K562 (cell line): ENCODE measurements at regions not wholly inside any gene's neighbourhood (a gene's known extent, or its start where the extent isn't known, plus 50 kb on each side); places are given as distances from the start of the nearest gene placed in this dataset.

Experiments used
- ATAC-seq: fragments of 200-7000 bp; cut with Tn5 transposase; 3 replicates; pipeline ENCODE4 v1.9.1; 2020; ENCODE audit warnings: moderate library complexity
- BruUV-seq: library from RNA; stranded (reverse); fragments of 400-500 nt; replicated peaks from 2 replicates; lab custom pipeline; 2021; lab: Mats Ljungman, UMichigan
- CTCF ChIA-PET: fragments of 300-600 bp; formaldehyde crosslinking; extraction: SDS; loops from one replicate; lab custom pipeline; 2021; ENCODE audit warnings: low intra/inter-chr PET ratio; lab: Yijun Ruan, JAX
- POLR2A ChIA-PET: fragments of 300-600, 350-650 bp; sonication (Branson Sonifier 250); formaldehyde crosslinking; extraction: SDS; loops from one replicate; lab custom pipeline; 2021; ENCODE audit warnings: antibody characterized with exemption, inconsistent platforms; lab: Yijun Ruan, JAX
- DNase-seq, 4 experiments: peaks; one replicate each; pipeline versions ENCODE4 v3.0.0 to v3.0.0-alpha.2; 2011 to 2018; ENCODE audit warnings: low spot score in 3 of 4, mixed read lengths in 3 of 4; ENCODE audit errors: extremely low read depth in 1 of 4
- FAIRE-seq: peaks from 2 replicates; lab custom pipeline; 2011; peaks lifted over from hg19 to GRCh38; lab: Jason Lieb, UNC
- H2AFZ ChIP-seq: 2 replicates; pipeline ENCODE4 v1.6.0; 2011; ENCODE audit warnings: low read depth, low read length, control low read depth, inconsistent platforms
- H3K27ac ChIP-seq: fragments of 200-600 bp; 3 replicates; pipeline ENCODE4 v1.8.0; 2011; ENCODE audit warnings: low read depth, mild to moderate bottlenecking, control low read depth, inconsistent platforms, low read length, moderate library complexity, mixed read lengths; ENCODE audit errors: extremely low read depth
- H3K27me3 ChIP-seq, 2 experiments: fragments of 300-600 bp in 1 of 2; 2 replicates in 1 of 2; 3 replicates in 1 of 2; pipeline versions ENCODE4 v1.6.0 to v1.8.0; 2011; ENCODE audit warnings: inconsistent platforms in 2 of 2, low read length in 2 of 2, mild to moderate bottlenecking in 1 of 2, mixed read lengths in 1 of 2, moderate library complexity in 1 of 2; ENCODE audit not compliant: control insufficient read depth in 2 of 2, insufficient read depth in 2 of 2
- H3K36me3 ChIP-seq: fragments of 300-600 bp; 3 replicates; pipeline ENCODE4 v1.8.0; 2011; ENCODE audit warnings: mild to moderate bottlenecking, low read length, inconsistent platforms; ENCODE audit not compliant: control insufficient read depth, insufficient read depth
- H3K4me1 ChIP-seq, 2 experiments: fragments of 200-600 bp in 1 of 2; replicated peaks in 1 of 2; 2 replicates in 1 of 2; 3 replicates in 1 of 2; pipeline versions ENCODE4 v1.5.1 to v1.8.0; 2011; ENCODE audit warnings: inconsistent platforms in 2 of 2, low read length in 2 of 2, mild to moderate bottlenecking in 1 of 2, mixed read lengths in 1 of 2, moderate library complexity in 1 of 2; ENCODE audit not compliant: control insufficient read depth in 2 of 2, insufficient read depth in 2 of 2
- H3K4me2 ChIP-seq: 2 replicates; pipeline ENCODE4 v1.6.1; 2011; ENCODE audit warnings: low read length, control low read depth, inconsistent platforms, mixed read lengths; ENCODE audit not compliant: insufficient read depth
- H3K4me3 ChIP-seq: fragments of 200-600 bp; sonication (generic), shearing (Covaris generic); 2 replicates; pipeline ENCODE4 v1.5.1; 2016; ENCODE audit warnings: control low read depth, inconsistent platforms
- H3K79me2 ChIP-seq: fragments of 200-600 bp; 3 replicates; pipeline ENCODE4 v1.8.0; 2011; ENCODE audit warnings: low read length, inconsistent platforms; ENCODE audit not compliant: control insufficient read depth, insufficient read depth
- H3K9ac ChIP-seq, 2 experiments: 2 replicates each; pipeline versions ENCODE4 v1.6.0 to v1.6.1; 2011; ENCODE audit warnings: low read depth in 2 of 2, low read length in 2 of 2, control low read depth in 1 of 2, inconsistent platforms in 1 of 2, mild to moderate bottlenecking in 1 of 2, mixed read lengths in 1 of 2; ENCODE audit not compliant: insufficient read depth in 1 of 2
- H3K9me1 ChIP-seq: one replicate; pipeline ENCODE4 v1.6.0; 2011; ENCODE audit warnings: inconsistent platforms, mild to moderate bottlenecking, low read length, moderate library complexity; ENCODE audit not compliant: control insufficient read depth, insufficient read depth
- H3K9me3 ChIP-seq: replicated peaks from 2 replicates; pipeline ENCODE4 v1.5.1; 2011; ENCODE audit warnings: low read depth, low read length, inconsistent platforms; ENCODE audit not compliant: control insufficient read depth, insufficient read depth
- H4K20me1 ChIP-seq: replicated peaks from 2 replicates; pipeline ENCODE4 v1.6.1; 2011; ENCODE audit warnings: low read length, inconsistent platforms, mixed read lengths; ENCODE audit not compliant: control insufficient read depth, insufficient read depth
- AFF1 ChIP-seq, 2 experiments: fragments of 450-650 bp; IDR thresholded peaks; 2 replicates each; pipeline ENCODE4 v1.6.1; 2018; ENCODE audit warnings: mild to moderate bottlenecking in 2 of 2, low read depth in 1 of 2; ENCODE audit not compliant: partially characterized antibody in 2 of 2
- RHOXF2B ChIP-seq: fragments of 250-450 bp; sonication (Bioruptor Pico); conservative IDR thresholded peaks from 2 replicates; pipeline ENCODE4 v1.5.1; 2021
- SRF ChIP-seq, 2 experiments: fragments of 250-450, 450-650 bp in 1 of 2; sonication (Bioruptor Pico) in 1 of 2; sonication (generic) in 1 of 2; formaldehyde crosslinking; IDR thresholded peaks; 2 replicates each; pipeline versions ENCODE4 v1.5.0 to v1.5.1; 2020 to 2022; ENCODE audit warnings: mild to moderate bottlenecking in 1 of 2, missing genetic modification reagents in 1 of 2
- WGBS: fragments of 100-300 bp; shearing (Covaris generic); methylation state at CpG from one replicate; pipeline ENCODE4 v1.1.6; 2016; ENCODE audit warnings: low coverage, mixed read lengths; ENCODE audit not compliant: insufficient coverage; ENCODE audit errors: missing lambda C conversion rate; 5-methylcytosine and 5-hydroxymethylcytosine counted together
- in situ Hi-C: fragments of 300-500 bp; cut with MboI; formaldehyde crosslinking; loops from 4 replicates; pipeline ENCODE4 v1.15.0; 2018; ENCODE audit warnings: inconsistent platforms, mixed read lengths
- intact Hi-C: fragments of 100-400 bp; cut with micrococcal nuclease; formaldehyde crosslinking; loops from 2 replicates; pipeline ENCODE4 v1.14.2; 2022
- TF ChIP-seq, protein P1 (sequence below): fragments of 450-650 bp; IDR thresholded peaks from 2 replicates; pipeline ENCODE4 v1.6.1; 2016; ENCODE audit warnings: borderline replicate concordance
- TF ChIP-seq, protein P2 (sequence below): fragments of 450-650 bp; IDR thresholded peaks from 2 replicates; pipeline ENCODE4 v1.7.1; 2018; ENCODE audit warnings: mild to moderate bottlenecking, low read depth; ENCODE audit not compliant: partially characterized antibody
- TF ChIP-seq, protein P3 (sequence below), 2 experiments: IDR thresholded peaks in 1 of 2; conservative IDR thresholded peaks in 1 of 2; 2 replicates each; pipeline ENCODE4 v1.6.1; 2016; ENCODE audit warnings: low read depth in 2 of 2, mild to moderate bottlenecking in 1 of 2, missing compliant biosample characterization in 1 of 2, missing genetic modification characterization in 1 of 2, moderate library complexity in 1 of 2

GRCh38 chr3:20589275-20589674 lies 403.3 kb upstream of the SGO1 start:
- Histone ChIP-seq H3K36me3 (no peaks in the 10 kb centered on the region), H3K4me1 (no peaks in the 10 kb centered on the region), H3K27me3 (no peaks in the 10 kb centered on the region), H3K4me3 (no peak overlapping the region), H3K9me3 (no peaks in the 10 kb centered on the region), H3K9me1 (no peaks in the 10 kb centered on the region), H2AFZ (no peak overlapping the region), H3K27ac (no peak overlapping the region), H3K79me2 (no peaks in the 10 kb centered on the region), H4K20me1 (no peaks in the 10 kb centered on the region), H3K4me2 (no peak overlapping the region), H3K9ac (no peak overlapping the region)
- ATAC-seq (no peak), FAIRE-seq (no peak), DNase-seq (no peak)
- POLR2A ChIA-PET = no interaction called here
- TF ChIP-seq, protein P1, sequence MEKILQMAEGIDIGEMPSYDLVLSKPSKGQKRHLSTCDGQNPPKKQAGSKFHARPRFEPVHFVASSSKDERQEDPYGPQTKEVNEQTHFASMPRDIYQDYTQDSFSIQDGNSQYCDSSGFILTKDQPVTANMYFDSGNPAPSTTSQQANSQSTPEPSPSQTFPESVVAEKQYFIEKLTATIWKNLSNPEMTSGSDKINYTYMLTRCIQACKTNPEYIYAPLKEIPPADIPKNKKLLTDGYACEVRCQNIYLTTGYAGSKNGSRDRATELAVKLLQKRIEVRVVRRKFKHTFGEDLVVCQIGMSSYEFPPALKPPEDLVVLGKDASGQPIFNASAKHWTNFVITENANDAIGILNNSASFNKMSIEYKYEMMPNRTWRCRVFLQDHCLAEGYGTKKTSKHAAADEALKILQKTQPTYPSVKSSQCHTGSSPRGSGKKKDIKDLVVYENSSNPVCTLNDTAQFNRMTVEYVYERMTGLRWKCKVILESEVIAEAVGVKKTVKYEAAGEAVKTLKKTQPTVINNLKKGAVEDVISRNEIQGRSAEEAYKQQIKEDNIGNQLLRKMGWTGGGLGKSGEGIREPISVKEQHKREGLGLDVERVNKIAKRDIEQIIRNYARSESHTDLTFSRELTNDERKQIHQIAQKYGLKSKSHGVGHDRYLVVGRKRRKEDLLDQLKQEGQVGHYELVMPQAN = no peak
- TF ChIP-seq AFF1 (IDR thresholded peaks at IDR 0.05; ENCODE audit: low read depth in 1 of 2, partially characterized antibody in 2 of 2) (no peak), SRF (CRISPR knock-in tag; IDR thresholded peaks at IDR 0.05) (no peak), RHOXF2B (CRISPR knock-in tag) (no peak)
- TF ChIP-seq, protein P2, sequence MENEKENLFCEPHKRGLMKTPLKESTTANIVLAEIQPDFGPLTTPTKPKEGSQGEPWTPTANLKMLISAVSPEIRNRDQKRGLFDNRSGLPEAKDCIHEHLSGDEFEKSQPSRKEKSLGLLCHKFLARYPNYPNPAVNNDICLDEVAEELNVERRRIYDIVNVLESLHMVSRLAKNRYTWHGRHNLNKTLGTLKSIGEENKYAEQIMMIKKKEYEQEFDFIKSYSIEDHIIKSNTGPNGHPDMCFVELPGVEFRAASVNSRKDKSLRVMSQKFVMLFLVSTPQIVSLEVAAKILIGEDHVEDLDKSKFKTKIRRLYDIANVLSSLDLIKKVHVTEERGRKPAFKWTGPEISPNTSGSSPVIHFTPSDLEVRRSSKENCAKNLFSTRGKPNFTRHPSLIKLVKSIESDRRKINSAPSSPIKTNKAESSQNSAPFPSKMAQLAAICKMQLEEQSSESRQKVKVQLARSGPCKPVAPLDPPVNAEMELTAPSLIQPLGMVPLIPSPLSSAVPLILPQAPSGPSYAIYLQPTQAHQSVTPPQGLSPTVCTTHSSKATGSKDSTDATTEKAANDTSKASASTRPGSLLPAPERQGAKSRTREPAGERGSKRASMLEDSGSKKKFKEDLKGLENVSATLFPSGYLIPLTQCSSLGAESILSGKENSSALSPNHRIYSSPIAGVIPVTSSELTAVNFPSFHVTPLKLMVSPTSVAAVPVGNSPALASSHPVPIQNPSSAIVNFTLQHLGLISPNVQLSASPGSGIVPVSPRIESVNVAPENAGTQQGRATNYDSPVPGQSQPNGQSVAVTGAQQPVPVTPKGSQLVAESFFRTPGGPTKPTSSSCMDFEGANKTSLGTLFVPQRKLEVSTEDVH = no peak
- TF ChIP-seq, protein P3, sequence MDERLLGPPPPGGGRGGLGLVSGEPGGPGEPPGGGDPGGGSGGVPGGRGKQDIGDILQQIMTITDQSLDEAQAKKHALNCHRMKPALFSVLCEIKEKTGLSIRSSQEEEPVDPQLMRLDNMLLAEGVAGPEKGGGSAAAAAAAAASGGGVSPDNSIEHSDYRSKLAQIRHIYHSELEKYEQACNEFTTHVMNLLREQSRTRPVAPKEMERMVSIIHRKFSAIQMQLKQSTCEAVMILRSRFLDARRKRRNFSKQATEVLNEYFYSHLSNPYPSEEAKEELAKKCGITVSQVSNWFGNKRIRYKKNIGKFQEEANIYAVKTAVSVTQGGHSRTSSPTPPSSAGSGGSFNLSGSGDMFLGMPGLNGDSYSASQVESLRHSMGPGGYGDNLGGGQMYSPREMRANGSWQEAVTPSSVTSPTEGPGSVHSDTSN (CRISPR knock-in tag; IDR thresholded peaks at IDR 0.05; ENCODE audit: low read depth) = no peak
- TF ChIP-seq, protein P3 (tag; conservative IDR thresholded peaks at IDR 0.05; ENCODE audit: low read depth) = no peak
- intact Hi-C loops = no loop called here
- 11% methylated on average over 5 of the region's 5 CpGs for WGBS
- BruUV-seq = no TSS peak
- in situ Hi-C loops = no loop called here
- CTCF ChIA-PET = no interaction called here
